H9 (cell line): ENCODE measurements at regions not wholly inside any gene's neighbourhood (a gene's known extent, or its start where the extent isn't known, plus 50 kb on each side); places are given as distances from the start of the nearest gene placed in this dataset.

Source experiments
- DNase-seq: peaks from one replicate; pipeline ENCODE4 v3.0.0-alpha.2; 2017
- H2AFZ ChIP-seq: one replicate; pipeline ENCODE4 v1.6.1; 2013; ENCODE audit warnings: mild to moderate bottlenecking, low read length, control low read depth, moderate library complexity
- H2AK5ac ChIP-seq: 2 replicates; pipeline ENCODE4 v1.6.1; 2013; ENCODE audit warnings: low read length, control low read depth, mixed read lengths; ENCODE audit not compliant: insufficient read length
- H2BK120ac ChIP-seq: one replicate; pipeline ENCODE4 v1.6.1; 2013; ENCODE audit warnings: low read depth, mild to moderate bottlenecking, low read length, control low read depth, inconsistent platforms; ENCODE audit not compliant: poor library complexity, severe bottlenecking
- H2BK12ac ChIP-seq: 2 replicates; pipeline ENCODE4 v1.6.1; 2013; ENCODE audit warnings: low read length, control low read depth, mixed read lengths, low read depth; ENCODE audit not compliant: insufficient read length
- H2BK15ac ChIP-seq: 2 replicates; pipeline ENCODE4 v1.6.1; 2013; ENCODE audit warnings: low read depth, low read length, control low read depth
- H2BK20ac ChIP-seq: one replicate; pipeline ENCODE4 v1.6.1; 2013; ENCODE audit warnings: low read depth, mild to moderate bottlenecking, low read length, control low read depth, inconsistent platforms; ENCODE audit not compliant: poor library complexity, severe bottlenecking
- H2BK5ac ChIP-seq: 2 replicates; pipeline ENCODE4 v1.6.1; 2013; ENCODE audit warnings: low read length, control low read depth, mixed read lengths; ENCODE audit not compliant: insufficient read length
- H3K14ac ChIP-seq: 2 replicates; pipeline ENCODE4 v1.6.1; 2013; ENCODE audit warnings: low read length, control low read depth; ENCODE audit not compliant: insufficient read depth
- H3K18ac ChIP-seq: 2 replicates; pipeline ENCODE4 v1.6.1; 2013; ENCODE audit warnings: low read depth, mild to moderate bottlenecking, mixed read lengths, low read length, control low read depth; ENCODE audit not compliant: insufficient read length
- H3K23ac ChIP-seq: 2 replicates; pipeline ENCODE4 v1.6.1; 2013; ENCODE audit warnings: low read length, control low read depth, mixed read lengths, low read depth; ENCODE audit not compliant: insufficient read length
- H3K23me2 ChIP-seq: 2 replicates; pipeline ENCODE4 v1.6.1; 2013; ENCODE audit warnings: low read depth, mild to moderate bottlenecking, mixed read lengths, low read length, control low read depth; ENCODE audit not compliant: insufficient read length, poor library complexity, severe bottlenecking
- H3K27ac ChIP-seq: 2 replicates; pipeline ENCODE4 v1.5.1; 2013; ENCODE audit warnings: low read length, control low read depth, mixed read lengths, low read depth; ENCODE audit not compliant: insufficient read length
- H3K27me3 ChIP-seq: 2 replicates; pipeline ENCODE4 v1.6.1; 2013; ENCODE audit warnings: low read length, control low read depth, inconsistent platforms; ENCODE audit not compliant: insufficient read depth
- H3K4ac ChIP-seq: 2 replicates; pipeline ENCODE4 v1.6.1; 2013; ENCODE audit warnings: low read depth, mild to moderate bottlenecking, control low read depth, inconsistent platforms, low read length, moderate library complexity
- H3K4me1 ChIP-seq: 2 replicates; pipeline ENCODE4 v1.6.1; 2013; ENCODE audit warnings: low read length, control low read depth, inconsistent platforms; ENCODE audit not compliant: insufficient read depth
- H3K4me2 ChIP-seq: 2 replicates; pipeline ENCODE4 v1.6.1; 2013; ENCODE audit warnings: low read length, control low read depth, mixed read lengths; ENCODE audit not compliant: insufficient read length, insufficient read depth
- H3K56ac ChIP-seq: 2 replicates; pipeline ENCODE4 v1.6.1; 2013; ENCODE audit warnings: low read depth, mild to moderate bottlenecking, mixed read lengths, low read length, control low read depth; ENCODE audit not compliant: insufficient read length
- H3K79me1 ChIP-seq: 2 replicates; pipeline ENCODE4 v1.6.1; 2013; ENCODE audit warnings: low read depth, mild to moderate bottlenecking, moderate library complexity, low read length, control low read depth, inconsistent platforms; ENCODE audit not compliant: insufficient read depth, poor library complexity, severe bottlenecking
- H3K79me2 ChIP-seq: 2 replicates; pipeline ENCODE4 v1.6.1; 2013; ENCODE audit warnings: low read length, control low read depth, inconsistent platforms; ENCODE audit not compliant: insufficient read depth
- H3K9ac ChIP-seq: 2 replicates; pipeline ENCODE4 v1.6.1; 2013; ENCODE audit warnings: low read length, control low read depth, mixed read lengths; ENCODE audit not compliant: insufficient read length; ENCODE audit errors: extremely low read depth
- H3K9me3 ChIP-seq: one replicate; pipeline ENCODE4 v1.6.1; 2013; ENCODE audit warnings: low read depth, low read length, inconsistent platforms; ENCODE audit not compliant: control insufficient read depth
- H3T11ph ChIP-seq: one replicate; pipeline ENCODE4 v1.6.1; 2013; ENCODE audit warnings: mild to moderate bottlenecking, low read length, control low read depth, inconsistent platforms
- H4K20me1 ChIP-seq: one replicate; pipeline ENCODE4 v1.6.1; 2013; ENCODE audit not compliant: control insufficient read depth, insufficient read length, insufficient read depth
- H4K5ac ChIP-seq: 2 replicates; pipeline ENCODE4 v1.6.1; 2013; ENCODE audit warnings: low read depth, mild to moderate bottlenecking, mixed read lengths, low read length, control low read depth; ENCODE audit not compliant: insufficient read length
- H4K8ac ChIP-seq: replicated peaks from 2 replicates; pipeline ENCODE4 v1.6.1; 2013; ENCODE audit warnings: low read length, control low read depth, mixed read lengths, low read depth; ENCODE audit not compliant: insufficient read length
- H4K91ac ChIP-seq: 2 replicates; pipeline ENCODE4 v1.6.1; 2013; ENCODE audit warnings: low read depth, mild to moderate bottlenecking, moderate library complexity, mixed read lengths, low read length, control low read depth; ENCODE audit not compliant: insufficient read length
- H3K27ac Mint-ChIP-seq, 3 experiments: 2 replicates in 2 of 3; 3 replicates in 1 of 3; pipeline ENCODE4 v1.8.0; 2020 to 2021; ENCODE audit warnings: mixed read lengths in 3 of 3, mild to moderate bottlenecking in 1 of 3, moderate library complexity in 1 of 3
- H3K27me3 Mint-ChIP-seq: 2 replicates; pipeline ENCODE4 v1.8.0; 2021; ENCODE audit warnings: low read depth, mild to moderate bottlenecking, moderate library complexity, mixed read lengths
- H3K36me3 Mint-ChIP-seq, 3 experiments: 2 replicates in 2 of 3; 3 replicates in 1 of 3; pipeline ENCODE4 v1.8.0; 2020 to 2021; ENCODE audit warnings: low read depth in 3 of 3, mixed read lengths in 3 of 3; ENCODE audit not compliant: insufficient read depth in 1 of 3
- H3K4me1 Mint-ChIP-seq, 2 experiments: 2 replicates each; pipeline ENCODE4 v1.8.0; 2020; ENCODE audit warnings: mixed read lengths in 2 of 2
- H3K4me3 Mint-ChIP-seq, 2 experiments: 2 replicates in 1 of 2; 3 replicates in 1 of 2; pipeline ENCODE4 v1.8.0; 2020 to 2021; ENCODE audit warnings: mild to moderate bottlenecking in 2 of 2, mixed read lengths in 2 of 2, moderate library complexity in 1 of 2
- H3K9me3 Mint-ChIP-seq, 2 experiments: 2 replicates in 1 of 2; 3 replicates in 1 of 2; pipeline ENCODE4 v1.8.0; 2020; ENCODE audit warnings: mild to moderate bottlenecking in 2 of 2, mixed read lengths in 2 of 2, moderate library complexity in 1 of 2
- CTCF ChIP-seq: fragments of 200-600 bp; sonication (generic); conservative IDR thresholded peaks from 3 replicates; pipeline ENCODE4 v1.8.0; 2021; ENCODE audit warnings: antibody characterized with exemption, mild to moderate bottlenecking
- WGBS: extraction: QIAGEN DNeasy Blood & Tissue Kit; methylation state at CpG from one replicate; pipeline ENCODE4 v1.1.7; 2013; ENCODE audit warnings: missing lambda C conversion rate, low lambda C conversion rate, mixed read lengths; ENCODE audit not compliant: insufficient read length; ENCODE audit errors: extremely low coverage; 5-methylcytosine and 5-hydroxymethylcytosine counted together

- H3K4ac ChIP-seq = no peak overlapping the region
- Mint-ChIP-seq H3K27ac (0 out of 7 replicates have a peak overlapping the region, but pooled peaks of 1 of the 3 experiments have one; percentile 7), H3K9me3 (no peaks in the 10 kb centered on the region), H3K4me3 (no peak overlapping the region), H3K4me1 (no peaks in the 10 kb centered on the region), H3K36me3 (no peaks in the 10 kb centered on the region), H3K27me3 (no peaks in the 10 kb centered on the region; the same call in 1 of the 2 replicates)
- H4K20me1 ChIP-seq = no peaks in the 10 kb centered on the region
- H3K23me2 ChIP-seq = no peaks in the 10 kb centered on the region
- H3K14ac ChIP-seq = no peak overlapping the region
- H3T11ph ChIP-seq = no peak overlapping the region
- no peaks in the 10 kb centered on the region for H3K9me3 ChIP-seq
- no peaks in the 10 kb centered on the region for H3K4me1 ChIP-seq
- H3K79me1 ChIP-seq = no peaks in the 10 kb centered on the region
- no peak overlapping the region for H2BK5ac ChIP-seq
- H3K79me2 ChIP-seq = no peaks in the 10 kb centered on the region
- DNase-seq = no peak
- no peak overlapping the region for H3K9ac ChIP-seq
- no peak overlapping the region for H2AK5ac ChIP-seq
- H2AFZ ChIP-seq = no peak overlapping the region
- TF ChIP-seq CTCF = no peak
- H3K4me2 ChIP-seq = no peak overlapping the region
- no peak overlapping the region for H3K56ac ChIP-seq
- no peaks in the 10 kb centered on the region for H3K27me3 ChIP-seq
- no CpG with 5 or more reads among the region's 4 CpGs for WGBS
- H3K23ac ChIP-seq = no peak overlapping the region
- H4K91ac ChIP-seq = no peak overlapping the region
- no peak overlapping the region for H4K8ac ChIP-seq
- no peak overlapping the region for H2BK20ac ChIP-seq
- no peak overlapping the region for H3K27ac ChIP-seq
- H2BK120ac ChIP-seq = no peak overlapping the region
- no peak overlapping the region for H4K5ac ChIP-seq
- no peak overlapping the region for H3K18ac ChIP-seq
- no peak overlapping the region for H2BK12ac ChIP-seq
- H2BK15ac ChIP-seq = no peak overlapping the region
Observed at GRCh38 chr5:136656811-136657210, 291.5 kb upstream of the TRPC7 start.
